Mesenchymal stem cell (in vitro differentiated cells and primary cell): ENCODE measurements at regions not wholly inside any gene's neighbourhood (a gene's known extent, or its start where the extent isn't known, plus 50 kb on each side); places are given as distances from the start of the nearest gene placed in this dataset.
"Not testable (repeated sequence)": the region's sequence is repeated elsewhere in the genome, so short reads cannot be mapped to it uniquely, and the experiment has no call there.

Experiments
- DNase-seq: peaks from one replicate; pipeline ENCODE4 v3.0.0-alpha.2; 2013
- H2AFZ ChIP-seq: one replicate; pipeline ENCODE4 v1.6.1; 2013; ENCODE audit warnings: low read depth, mild to moderate bottlenecking, control low read depth, inconsistent platforms, low read length, moderate library complexity
- H2AK5ac ChIP-seq: 2 replicates; pipeline ENCODE4 v1.6.1; 2013; ENCODE audit warnings: low read length, moderate library complexity, mild to moderate bottlenecking, inconsistent platforms; ENCODE audit not compliant: severe bottlenecking
- H2BK120ac ChIP-seq: one replicate; pipeline ENCODE4 v1.6.1; 2013; ENCODE audit warnings: low read depth, mild to moderate bottlenecking, inconsistent platforms, low read length, moderate library complexity
- H2BK12ac ChIP-seq, 2 experiments: one replicate each; pipeline ENCODE4 v1.6.1; 2013; ENCODE audit warnings: inconsistent platforms in 2 of 2, low read length in 2 of 2, mild to moderate bottlenecking in 2 of 2, moderate library complexity in 2 of 2, control low read depth in 1 of 2
- H2BK15ac ChIP-seq: one replicate; pipeline ENCODE4 v1.6.1; 2013; ENCODE audit warnings: mild to moderate bottlenecking, low read depth, inconsistent platforms; ENCODE audit not compliant: poor library complexity, severe bottlenecking
- H2BK5ac ChIP-seq: 2 replicates; pipeline ENCODE4 v1.6.1; 2013; ENCODE audit warnings: low read depth, mild to moderate bottlenecking, low read length, control low read depth, inconsistent platforms; ENCODE audit not compliant: poor library complexity, severe bottlenecking
- H3K14ac ChIP-seq, 2 experiments: one replicate each; pipeline ENCODE4 v1.6.1; 2013; ENCODE audit warnings: inconsistent platforms in 2 of 2, low read length in 2 of 2, control low read depth in 1 of 2, mild to moderate bottlenecking in 1 of 2, moderate library complexity in 1 of 2
- H3K18ac ChIP-seq, 2 experiments: one replicate each; pipeline ENCODE4 v1.6.1; 2013; ENCODE audit warnings: inconsistent platforms in 2 of 2, low read length in 2 of 2, control low read depth in 1 of 2, low read depth in 1 of 2, mild to moderate bottlenecking in 1 of 2
- H3K23ac ChIP-seq, 2 experiments: one replicate each; pipeline ENCODE4 v1.6.1; 2013; ENCODE audit warnings: inconsistent platforms in 2 of 2, low read length in 2 of 2, mild to moderate bottlenecking in 2 of 2, moderate library complexity in 2 of 2, control low read depth in 1 of 2
- H3K27ac ChIP-seq: 2 replicates; pipeline ENCODE4 v1.5.1; 2013; ENCODE audit warnings: mild to moderate bottlenecking, moderate library complexity, low read length, control low read depth, inconsistent platforms; ENCODE audit not compliant: poor library complexity, severe bottlenecking
- H3K27me3 ChIP-seq, 2 experiments: 2 replicates each; pipeline versions ENCODE4 v1.6.1 to v1.7.0; 2013; ENCODE audit warnings: low read length in 2 of 2, mild to moderate bottlenecking in 2 of 2, moderate library complexity in 2 of 2, control low read depth in 1 of 2, inconsistent platforms in 1 of 2; ENCODE audit not compliant: control insufficient read depth in 1 of 2, insufficient read depth in 1 of 2
- H3K36me3 ChIP-seq, 2 experiments: 2 replicates each; pipeline versions ENCODE4 v1.6.1 to v1.7.0; 2013; ENCODE audit warnings: low read length in 2 of 2, control low read depth in 1 of 2, inconsistent platforms in 1 of 2, low read depth in 1 of 2, mild to moderate bottlenecking in 1 of 2; ENCODE audit not compliant: insufficient read depth in 2 of 2, control insufficient read depth in 1 of 2
- H3K4ac ChIP-seq, 2 experiments: one replicate each; pipeline ENCODE4 v1.6.1; 2013; ENCODE audit warnings: inconsistent platforms in 2 of 2, low read length in 2 of 2, mild to moderate bottlenecking in 2 of 2, moderate library complexity in 2 of 2, control low read depth in 1 of 2, low read depth in 1 of 2
- H3K4me1 ChIP-seq: 2 replicates; pipeline ENCODE4 v1.6.1; 2013; ENCODE audit warnings: low read depth, low read length, control low read depth; ENCODE audit not compliant: control insufficient read depth, insufficient read depth
- H3K4me2 ChIP-seq: 2 replicates; pipeline ENCODE4 v1.6.1; 2013; ENCODE audit warnings: low read length, mild to moderate bottlenecking, inconsistent platforms; ENCODE audit not compliant: poor library complexity, severe bottlenecking
- H3K4me3 ChIP-seq, 2 experiments: 2 replicates each; pipeline versions ENCODE4 v1.5.1 to v1.7.0; 2013; ENCODE audit warnings: low read length in 2 of 2, mild to moderate bottlenecking in 2 of 2, control low read depth in 1 of 2, low read depth in 1 of 2; ENCODE audit not compliant: insufficient read depth in 1 of 2
- H3K79me1 ChIP-seq: replicated peaks from 2 replicates; pipeline ENCODE4 v1.6.1; 2013; ENCODE audit warnings: mild to moderate bottlenecking, control low read depth, low read length, inconsistent platforms; ENCODE audit not compliant: poor library complexity, severe bottlenecking
- H3K9ac ChIP-seq: 2 replicates; pipeline ENCODE4 v1.7.0; 2013; ENCODE audit warnings: mild to moderate bottlenecking, low read length, moderate library complexity
- H3K9me3 ChIP-seq: 2 replicates; pipeline ENCODE4 v1.7.0; 2013; ENCODE audit warnings: mild to moderate bottlenecking, low read length; ENCODE audit not compliant: control insufficient read depth
- H4K8ac ChIP-seq: one replicate; pipeline ENCODE4 v1.6.1; 2013; ENCODE audit warnings: inconsistent platforms, mild to moderate bottlenecking, low read length, moderate library complexity
- H4K91ac ChIP-seq: one replicate; pipeline ENCODE4 v1.6.1; 2013; ENCODE audit warnings: mild to moderate bottlenecking, low read length, inconsistent platforms
- WGBS: methylation state at CpG from one replicate; pipeline ENCODE4 v1.1.7; 2013; ENCODE audit warnings: mixed read lengths; 5-methylcytosine and 5-hydroxymethylcytosine counted together

- Histone ChIP-seq H4K91ac (no peak overlapping the region), H3K4ac (no peak overlapping the region), H3K27ac (no peak overlapping the region), H4K8ac (no peak overlapping the region), H3K4me2 (no peak overlapping the region), H3K79me1 (no peaks in the 10 kb centered on the region), H2AFZ (no peak overlapping the region), H3K9me3 (no peaks in the 10 kb centered on the region), H3K36me3 (no peaks in the 10 kb centered on the region), H2AK5ac (no peak overlapping the region), H2BK5ac (no peak overlapping the region), H2BK15ac (no peak overlapping the region), H3K4me1 (no peaks in the 10 kb centered on the region), H3K4me3 (no peak overlapping the region), H3K27me3 (no peaks in the 10 kb centered on the region), H3K14ac (no peak overlapping the region), H2BK120ac (no peak overlapping the region), H3K9ac (no peak overlapping the region), H3K18ac (no peak overlapping the region), H2BK12ac (no peak overlapping the region), H3K23ac (no peak overlapping the region)
- DNase-seq = no peak
- 27% methylated on average over 1 of the region's 2 CpGs for WGBS
Observed at GRCh38 chr4:64737026-64737853, 328.0 kb upstream of the TECRL start.

- no peaks in the 10 kb centered on the region for H3K4me1 ChIP-seq
- H2BK5ac ChIP-seq = no peak overlapping the region
- H3K4me2 ChIP-seq = no peak overlapping the region
- H4K91ac ChIP-seq = no peak overlapping the region
- no peak overlapping the region for H2BK120ac ChIP-seq
- no peak overlapping the region for H3K27ac ChIP-seq
- no peak overlapping the region for H3K9ac ChIP-seq
- H4K8ac ChIP-seq = no peak overlapping the region
- no peak overlapping the region for H2AFZ ChIP-seq
- H3K18ac ChIP-seq = no peak overlapping the region
- H3K14ac ChIP-seq = no peak overlapping the region
- H3K4ac ChIP-seq = no peak overlapping the region
- no peaks in the 10 kb centered on the region for H3K27me3 ChIP-seq
- no peak overlapping the region for H3K4me3 ChIP-seq
- H3K23ac ChIP-seq = no peak overlapping the region
- no peaks in the 10 kb centered on the region for H3K79me1 ChIP-seq
- H3K9me3 ChIP-seq = no peaks in the 10 kb centered on the region
- no peak overlapping the region for H2BK12ac ChIP-seq
- H3K36me3 ChIP-seq = no peaks in the 10 kb centered on the region
- H2BK15ac ChIP-seq = no peak overlapping the region
- DNase-seq = no peak
- WGBS = 18% methylated on average over 2 of the region's 4 CpGs
- H2AK5ac ChIP-seq = no peak overlapping the region
Observed at GRCh38 chr4:64729561-64729960, 320.3 kb upstream of the TECRL start.

DNA sequence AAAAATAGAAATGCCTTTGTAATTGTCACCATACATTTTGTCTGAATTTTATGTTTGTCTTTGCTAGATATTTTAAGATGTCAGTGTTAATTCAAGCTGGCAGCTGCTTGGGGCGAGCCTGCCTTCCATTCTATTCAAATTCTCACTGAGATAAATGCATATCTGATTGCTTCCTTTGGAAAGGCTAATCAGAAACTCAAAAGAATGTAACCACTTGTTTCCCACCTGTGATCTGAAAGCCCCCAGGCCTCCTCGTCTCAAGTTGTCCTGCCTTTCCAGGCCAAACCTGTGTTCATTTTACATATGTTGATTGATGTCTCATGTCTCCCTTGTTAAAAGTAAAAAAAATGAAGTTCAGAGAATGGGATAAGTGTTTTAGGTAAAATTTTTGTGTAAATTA lies 318.7 kb upstream of the TECRL start:
- no peaks in the 10 kb centered on the region for H3K79me1 ChIP-seq
- no peak overlapping the region for H3K18ac ChIP-seq
- no peak overlapping the region for H2AFZ ChIP-seq
- no peak overlapping the region for H3K4ac ChIP-seq
- no peaks in the 10 kb centered on the region for H3K9me3 ChIP-seq
- no peak overlapping the region for H4K91ac ChIP-seq
- H3K4me3 ChIP-seq = no peak overlapping the region
- no peak overlapping the region for H2BK5ac ChIP-seq
- H3K9ac ChIP-seq = no peak overlapping the region
- no peaks in the 10 kb centered on the region for H3K36me3 ChIP-seq
- no peak overlapping the region for H2BK15ac ChIP-seq
- no peak overlapping the region for H2BK120ac ChIP-seq
- H2AK5ac ChIP-seq = no peak overlapping the region
- no peak overlapping the region for H3K4me2 ChIP-seq
- H2BK12ac ChIP-seq = no peak overlapping the region
- H4K8ac ChIP-seq = no peak overlapping the region
- H3K23ac ChIP-seq = no peak overlapping the region
- no peak for DNase-seq
- H3K14ac ChIP-seq = no peak overlapping the region
- 59% methylated on average over 2 of the region's 2 CpGs for WGBS
- no peak overlapping the region for H3K27ac ChIP-seq
- H3K4me1 ChIP-seq = no peaks in the 10 kb centered on the region
- H3K27me3 ChIP-seq = no peaks in the 10 kb centered on the region

DNA sequence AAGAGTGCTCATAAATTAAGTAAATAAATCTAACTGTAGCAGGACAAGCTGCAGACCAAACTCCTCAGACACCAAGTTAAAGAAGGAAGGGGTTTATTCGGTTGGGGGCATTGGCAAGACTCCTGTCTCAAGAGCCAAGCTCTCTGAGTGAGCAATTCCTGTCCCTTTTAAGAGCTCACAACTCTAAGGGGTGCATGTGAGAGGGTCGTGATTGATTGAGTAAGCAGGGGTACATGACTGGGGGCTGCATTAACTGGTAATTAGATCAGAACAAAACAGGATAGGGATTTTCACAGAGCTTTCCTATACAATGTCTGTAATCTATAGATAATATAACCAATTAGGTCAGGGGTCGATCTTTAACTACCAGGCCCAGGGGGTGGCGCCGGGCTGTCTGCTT lies 318.1 kb upstream of the TECRL start:
- not testable (repeated sequence) for H2BK15ac ChIP-seq, H3K9ac ChIP-seq, H2BK12ac ChIP-seq, H2AFZ ChIP-seq, DNase-seq, H4K91ac ChIP-seq, H3K4me3 ChIP-seq, H2BK120ac ChIP-seq, H2BK5ac ChIP-seq, H3K4me2 ChIP-seq, H3K18ac ChIP-seq, H3K36me3 ChIP-seq, H4K8ac ChIP-seq, H3K27ac ChIP-seq, H3K14ac ChIP-seq, H3K23ac ChIP-seq, H3K4ac ChIP-seq, H3K27me3 ChIP-seq, H3K79me1 ChIP-seq, H2AK5ac ChIP-seq, H3K4me1 ChIP-seq, H3K9me3 ChIP-seq
- 67% methylated on average over 1 of the region's 5 CpGs for WGBS
